Occipital lobe (tissue), 1 donor: ENCODE measurements at regions not wholly inside any gene's neighbourhood (a gene's known extent, or its start where the extent isn't known, plus 50 kb on each side); places are given as distances from the start of the nearest gene placed in this dataset.
"Not testable (repeated sequence)": the region's sequence is repeated elsewhere in the genome, so short reads cannot be mapped to it uniquely, and the experiment has no call there.

Source experiments
- DNase-seq: peaks from one replicate; lab custom pipeline; 2025; lab: John Stamatoyannopoulos, UW

DNA sequence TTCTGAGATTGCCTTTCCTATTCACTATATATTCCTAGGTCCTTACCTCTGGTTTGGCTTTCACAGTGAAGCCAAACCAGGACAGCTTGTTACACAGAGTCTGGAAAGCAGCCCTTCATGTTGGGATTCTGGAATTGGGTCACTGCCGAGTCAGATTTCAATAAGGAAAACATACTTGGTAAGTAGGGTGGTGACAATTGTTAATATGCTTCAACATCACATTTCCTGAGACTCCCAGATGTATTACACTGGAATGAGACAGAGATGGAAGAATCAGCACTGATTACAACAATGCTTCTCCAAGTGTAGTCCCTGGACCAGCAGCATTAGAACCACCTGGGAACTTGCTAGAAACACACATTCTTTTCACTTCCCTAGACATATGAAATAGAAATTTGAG lies 268.9 kb upstream of the SEMA3C start:
- no peak for DNase-seq

GRCh38 chr7:81186691-81187090 lies 267.8 kb upstream of the SEMA3C start:
- DNase-seq, result no peak

DNA sequence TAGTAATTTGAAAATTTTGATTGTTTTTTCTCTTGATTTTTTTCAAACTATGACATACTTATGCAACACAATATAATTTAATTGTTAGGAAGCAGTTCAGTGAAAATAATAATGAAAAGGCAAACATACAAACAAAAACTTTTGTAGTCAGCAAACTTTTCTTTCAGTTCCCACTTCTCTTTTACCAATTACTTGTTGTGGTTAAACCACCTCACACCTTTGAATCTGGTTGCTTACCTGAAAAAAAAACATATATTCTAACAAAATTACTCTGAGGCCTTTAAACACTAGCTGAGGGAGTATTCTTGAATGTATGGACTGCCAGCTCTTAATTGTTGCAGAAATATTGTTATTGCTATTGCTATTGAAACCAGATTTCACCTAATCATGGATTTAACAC lies 266.2 kb upstream of the SEMA3C start:
- DNase-seq, result no peak

DNA sequence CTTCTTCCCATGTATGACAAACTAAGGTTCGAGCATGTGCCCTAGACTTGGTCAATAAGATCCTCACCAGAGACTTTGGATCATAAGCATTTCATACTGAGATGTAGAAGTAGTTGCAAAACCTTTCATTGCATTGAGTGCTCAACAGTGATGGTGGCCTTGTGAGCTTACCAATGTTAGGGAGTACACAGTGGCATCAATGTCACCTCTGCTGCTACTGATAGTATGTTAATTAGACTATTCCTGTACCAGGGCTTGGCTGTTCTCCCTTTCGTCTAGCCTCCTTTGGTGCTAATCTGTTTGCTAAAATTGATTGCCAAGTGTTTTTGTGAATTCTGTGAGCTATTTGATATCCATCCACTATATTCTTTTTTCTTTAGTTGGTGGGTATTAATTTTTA lies 264.5 kb upstream of the SEMA3C start:
- no peak for DNase-seq

- DNase-seq, result not testable (repeated sequence)
Measured at GRCh38 chr7:81182056-81182455, 263.2 kb upstream of the SEMA3C start.

- no peak for DNase-seq
Measured at GRCh38 chr7:81181066-81181465, 262.2 kb upstream of the SEMA3C start.

DNA sequence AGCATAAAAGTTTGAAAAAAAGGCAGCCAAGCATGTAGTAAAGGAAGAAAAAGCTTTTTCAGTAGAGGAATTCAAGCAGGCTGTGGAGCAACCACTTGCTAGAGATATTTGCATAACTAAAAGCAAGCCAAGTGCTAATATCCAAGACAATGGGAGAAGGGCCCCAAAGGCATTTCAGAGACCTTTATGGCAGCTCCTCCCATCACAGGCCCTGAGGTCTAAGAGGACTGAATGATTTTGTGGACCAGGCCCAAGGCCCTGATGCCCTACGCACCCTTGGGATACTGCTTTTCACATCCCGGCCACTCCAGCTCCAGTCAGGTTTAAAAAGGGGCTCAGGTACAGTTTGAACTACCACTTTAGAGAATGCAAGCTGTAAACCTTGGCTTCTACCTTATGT lies 261.7 kb upstream of the SEMA3C start:
- no peak for DNase-seq

DNA sequence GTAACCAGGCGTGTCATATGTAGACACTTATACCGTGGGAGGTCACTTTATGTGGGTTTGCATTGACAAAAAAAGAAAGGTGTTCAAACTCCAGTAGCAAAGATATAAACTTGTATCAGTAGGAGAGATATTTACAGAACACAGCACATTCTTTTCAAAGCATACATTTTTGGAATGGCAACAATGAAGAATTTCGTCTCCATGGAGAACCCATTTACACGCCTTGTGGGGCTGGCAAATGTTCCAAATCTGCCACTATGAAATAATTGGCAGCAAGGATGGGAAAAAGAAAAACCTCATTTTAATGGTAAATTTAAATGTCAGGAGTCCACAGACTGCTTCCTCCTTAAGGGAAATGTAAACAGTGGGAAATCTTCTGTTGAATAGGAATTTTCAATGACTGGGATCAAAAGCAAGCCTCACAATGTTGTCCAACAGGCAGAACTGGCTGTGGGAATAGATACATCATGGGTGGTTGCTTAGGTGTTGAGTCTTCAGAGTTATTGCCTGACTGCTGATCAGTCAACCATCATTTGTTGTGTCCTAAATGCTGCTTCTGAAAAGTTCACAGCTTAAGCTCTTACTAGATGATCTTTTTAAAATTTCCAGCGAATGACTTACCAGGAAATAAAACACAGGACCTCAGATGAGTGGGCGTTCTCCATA lies 256.6 kb upstream of the SEMA3C start:
- DNase-seq, result no peak

- no peak for DNase-seq
Measured at GRCh38 chr7:81173766-81174281, 255.0 kb upstream of the SEMA3C start.

DNA sequence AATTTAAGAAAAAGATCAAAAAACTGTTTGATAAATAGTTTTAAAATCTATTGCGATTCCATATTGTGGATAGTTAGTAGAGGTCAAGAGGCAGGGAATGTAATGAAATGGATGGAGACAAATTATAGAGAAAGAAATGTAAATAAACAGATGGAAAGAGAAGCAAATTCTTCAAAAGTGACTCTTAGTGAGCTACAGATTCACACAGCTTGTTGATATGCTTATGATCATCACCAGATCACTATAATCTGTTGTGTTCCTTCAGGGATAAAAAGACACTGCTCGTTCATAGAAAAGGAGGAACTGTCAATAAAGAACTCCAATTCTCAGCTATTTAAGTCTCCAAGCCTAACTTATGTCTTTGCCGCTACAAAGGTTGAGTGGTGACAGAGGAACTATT lies 251.4 kb upstream of the SEMA3C start:
- no peak for DNase-seq

DNA sequence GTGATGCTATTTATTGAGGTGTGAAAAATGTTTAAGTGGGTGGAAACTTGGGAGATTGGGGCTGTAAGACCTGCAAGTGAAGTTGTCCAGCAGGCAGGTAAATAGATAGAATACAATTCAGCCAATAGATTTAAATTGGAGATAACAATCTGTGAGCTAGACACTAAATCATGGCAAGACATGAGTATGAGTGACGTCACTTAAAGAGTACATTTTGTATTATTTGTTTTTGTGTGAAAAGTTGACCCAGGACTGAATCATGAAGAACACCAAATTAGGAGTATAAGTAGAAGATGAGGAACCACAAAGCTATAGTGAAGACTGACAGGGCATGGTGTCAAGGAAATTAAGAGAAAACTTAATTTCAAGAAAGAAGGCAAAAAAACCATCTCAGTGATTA lies 249.1 kb upstream of the SEMA3C start:
- DNase-seq, result no peak

DNA sequence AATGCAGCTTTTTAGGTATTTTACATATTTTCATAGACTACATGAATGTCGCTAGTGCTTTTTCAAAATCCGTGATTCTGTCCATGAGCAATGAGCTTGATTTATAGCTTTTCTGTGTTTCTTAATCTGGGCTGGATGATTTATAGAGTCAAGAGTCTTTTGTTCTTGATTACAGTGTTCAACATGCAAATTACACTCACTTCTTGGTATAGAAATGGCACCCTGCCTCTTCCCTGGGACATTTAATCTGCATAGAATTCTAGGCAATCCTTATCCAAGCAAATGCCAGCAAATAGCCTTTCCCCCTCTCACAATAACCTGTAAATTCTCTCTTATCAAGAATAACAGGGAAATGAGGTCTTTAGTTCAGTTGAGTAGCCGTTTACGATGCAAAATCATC lies 246.2 kb upstream of the SEMA3C start:
- no peak for DNase-seq

DNA sequence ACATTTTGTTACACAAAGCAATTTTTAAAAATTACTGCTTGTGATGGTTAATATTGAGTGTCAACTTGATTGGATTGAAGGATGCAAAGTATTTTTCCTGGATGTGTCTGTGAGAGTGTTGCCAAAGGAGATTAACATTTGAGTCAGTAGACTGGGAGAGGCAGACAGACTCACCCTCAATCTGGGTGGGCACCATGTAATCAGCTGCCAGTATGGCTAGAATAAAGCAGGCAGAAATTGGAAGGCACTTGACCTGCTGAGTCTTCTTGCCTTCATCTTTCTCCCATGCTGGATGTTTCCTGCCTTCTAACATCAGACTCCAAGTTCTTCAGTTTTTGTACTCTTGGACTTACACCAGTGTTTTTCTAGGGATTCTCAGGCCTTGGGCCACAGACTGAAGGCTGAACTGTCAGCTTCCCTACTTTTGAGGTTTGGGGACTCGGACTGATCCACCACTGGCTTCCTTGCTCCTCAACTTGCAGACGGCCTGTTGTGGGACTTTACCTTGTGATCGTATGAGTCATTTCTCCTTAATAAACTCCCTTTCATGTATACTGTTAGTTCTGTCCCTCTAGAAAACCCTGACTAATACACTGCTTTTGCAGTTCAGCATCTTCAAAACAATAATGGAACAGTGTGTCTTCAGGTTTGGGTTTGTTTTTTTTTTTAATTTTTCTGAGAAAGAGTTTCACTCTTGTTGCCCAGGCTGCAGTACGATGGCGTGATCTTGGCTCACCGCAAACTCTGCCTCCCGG lies 244.1 kb upstream of the SEMA3C start:
- no peak for DNase-seq

GRCh38 chr7:81162234-81162633 lies 243.4 kb upstream of the SEMA3C start:
- no peak for DNase-seq

DNA sequence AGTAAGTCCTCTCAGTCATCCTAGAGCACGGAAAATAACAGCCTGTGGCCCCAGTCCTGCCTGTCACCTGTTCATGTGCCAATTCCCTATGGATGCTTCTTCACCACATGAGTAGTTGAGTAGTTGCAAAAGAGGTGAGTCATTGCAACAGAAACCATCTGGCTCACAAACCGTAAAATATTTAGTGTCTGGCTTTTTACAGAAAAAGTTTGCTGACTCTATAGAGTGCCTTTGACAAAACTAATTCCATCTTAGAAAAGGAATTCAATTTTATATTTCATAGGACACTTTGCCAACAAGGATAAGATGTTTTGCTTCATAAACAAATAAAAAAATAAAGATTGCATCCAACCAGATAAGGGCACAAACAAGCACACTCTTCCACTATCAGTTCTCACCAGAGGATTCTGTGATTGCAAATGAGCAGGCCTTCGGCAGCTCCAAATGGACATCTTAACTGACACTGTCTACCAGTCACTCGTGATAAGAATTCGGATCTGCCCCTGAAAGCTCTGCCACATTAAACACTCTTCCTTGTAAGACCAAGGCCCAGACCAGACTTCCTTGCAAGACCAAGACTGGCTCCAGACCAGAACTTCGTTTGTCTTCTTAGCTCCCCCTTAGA lies 242.7 kb upstream of the SEMA3C start:
- peak; percentile 9 for DNase-seq

DNA sequence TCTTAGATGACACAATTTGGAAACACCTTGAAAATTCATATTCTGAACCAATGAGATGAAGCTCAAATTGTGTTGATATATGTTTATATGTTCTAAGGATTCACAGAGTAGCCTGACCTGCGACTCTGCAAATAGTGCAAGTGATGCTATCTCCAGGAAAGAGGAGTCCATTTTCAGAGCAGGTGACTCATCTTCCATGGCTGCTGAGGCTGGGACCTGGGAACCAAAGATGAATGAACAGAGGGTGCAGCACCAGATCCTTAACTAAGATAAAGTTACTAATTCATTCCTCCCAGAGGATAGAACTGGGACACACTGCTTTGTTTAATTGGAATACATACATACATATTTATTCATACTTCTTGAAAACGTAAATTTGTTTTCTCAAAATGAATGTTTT lies 240.6 kb upstream of the SEMA3C start:
- DNase-seq, result no peak

DNA sequence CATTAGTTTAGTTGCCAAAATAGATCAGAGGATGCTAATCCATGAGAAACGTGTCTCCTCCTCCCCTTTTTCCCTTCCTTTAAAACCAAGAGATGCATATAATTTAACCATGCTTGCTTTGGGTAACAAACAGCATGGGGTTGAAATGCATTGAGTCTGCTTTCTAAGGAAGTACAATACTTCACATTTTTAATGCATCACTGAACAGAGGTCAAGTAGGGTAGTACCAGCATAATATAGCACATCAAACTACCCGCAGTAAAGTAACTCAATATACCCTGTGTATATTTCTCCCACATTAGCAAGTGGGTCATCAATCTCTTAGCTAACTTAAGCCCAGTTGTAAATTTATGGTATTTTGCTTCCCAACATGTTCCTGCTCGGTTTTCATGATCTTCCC lies 239.3 kb upstream of the SEMA3C start:
- DNase-seq, result no peak

- no peak for DNase-seq
Measured at GRCh38 chr7:81155654-81156373, 237.0 kb upstream of the SEMA3C start.

GRCh38 chr7:81154565-81154964 lies 235.7 kb upstream of the SEMA3C start:
- no peak for DNase-seq

DNA sequence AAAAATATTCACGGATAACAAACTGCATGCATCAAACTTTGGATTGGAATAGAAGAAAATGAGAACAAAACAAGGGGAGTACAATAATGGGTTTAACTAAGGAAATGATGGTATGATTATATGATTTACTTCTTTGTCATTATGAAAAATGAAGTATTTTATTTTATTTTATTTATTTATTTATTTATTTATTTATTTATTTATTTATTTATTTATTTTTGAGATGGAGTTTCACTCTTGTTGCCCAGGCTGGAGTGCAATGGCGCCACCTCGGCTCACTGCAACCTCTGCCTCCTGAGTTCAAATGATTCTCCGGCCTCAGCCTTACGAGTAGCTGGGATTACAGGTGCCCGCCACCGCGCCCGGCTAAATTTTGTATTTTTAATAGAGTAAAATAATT lies 234.1 kb upstream of the SEMA3C start:
- DNase-seq, result not testable (repeated sequence)

GRCh38 chr7:81150951-81151361 lies 232.1 kb upstream of the SEMA3C start:
- peak; percentile 13 for DNase-seq

- no peak for DNase-seq
Measured at GRCh38 chr7:81143856-81144255, 225.0 kb upstream of the SEMA3C start.
